NCI-H2107 treated with DMSO at 0.1 percent for 48 hours (cell line): ENCODE measurements at regions not wholly inside any gene's neighbourhood (a gene's known extent, or its start where the extent isn't known, plus 50 kb on each side); places are given as distances from the start of the nearest gene placed in this dataset.

Experiments used
- DNase-seq: peaks from one replicate; lab custom pipeline; 2025; ENCODE audit not compliant: unreplicated experiment; lab: John Stamatoyannopoulos, UW

- no peak for DNase-seq
Measured at GRCh38 chr13:40207001-40207478, 459.4 kb downstream of the FOXO1 start.

DNA sequence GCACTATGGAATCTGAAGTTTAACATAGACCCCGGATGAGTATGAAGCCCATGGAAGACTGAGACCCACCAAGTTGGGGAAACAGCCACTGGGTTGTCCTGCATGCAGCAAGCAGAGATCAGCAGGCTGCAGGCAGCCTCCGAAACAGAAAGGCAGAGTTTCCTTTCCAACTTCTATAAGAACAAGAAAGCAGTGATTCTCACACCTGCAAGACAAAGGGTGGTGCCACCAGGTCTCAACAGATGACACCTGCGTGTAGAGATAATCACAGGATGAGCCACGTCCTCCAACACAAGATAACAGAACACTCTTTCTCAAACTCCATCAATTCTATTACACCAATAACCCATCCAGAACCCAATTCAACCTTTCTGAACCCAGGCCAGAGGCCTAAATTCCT is 457.9 kb downstream of the FOXO1 start:
- DNase-seq, result no peak

GRCh38 chr13:40210865-40211585 is 455.4 kb downstream of the FOXO1 start:
- no peak for DNase-seq

- no peak for DNase-seq
Measured at GRCh38 chr13:40211586-40211968, 454.9 kb downstream of the FOXO1 start.

DNA sequence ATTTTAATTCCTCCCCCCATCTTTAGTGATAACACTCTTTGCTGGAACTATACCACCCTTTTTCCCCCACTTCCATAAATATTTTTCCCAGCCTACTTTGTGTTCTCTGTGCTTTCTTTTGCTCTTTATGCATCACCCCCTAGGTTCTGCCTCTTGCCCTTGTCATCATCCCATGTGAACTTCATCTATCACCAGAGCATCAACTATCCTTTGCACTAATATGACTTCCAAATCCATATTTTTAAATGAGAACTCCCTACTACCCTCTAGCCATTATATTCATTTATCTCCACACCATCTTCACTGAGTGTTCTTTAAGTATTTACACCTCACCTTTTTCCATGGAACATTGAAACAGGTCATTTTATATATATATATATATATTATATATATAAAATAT is 452.7 kb downstream of the FOXO1 start:
- no peak for DNase-seq

DNA sequence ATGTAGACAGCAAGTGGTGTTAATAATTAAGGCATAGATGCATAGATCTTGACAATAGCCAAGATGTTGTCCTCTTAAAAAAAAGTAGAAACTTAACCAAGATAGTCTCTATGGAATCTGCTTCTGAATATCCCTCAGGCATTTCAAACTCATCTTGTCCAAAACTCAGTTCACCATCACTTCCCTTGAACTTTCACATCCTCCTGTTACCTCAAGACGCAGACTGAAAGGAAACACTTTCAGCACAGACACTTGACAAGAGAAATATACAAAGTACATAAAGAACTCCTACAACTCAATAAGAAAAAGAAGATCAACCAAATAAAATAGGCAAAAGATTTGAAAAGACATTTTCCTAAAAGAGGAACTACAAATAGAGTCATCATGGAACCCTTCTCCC is 451.1 kb downstream of the FOXO1 start:
- no peak for DNase-seq

- no peak for DNase-seq
Measured at GRCh38 chr13:40215747-40216146, 450.7 kb downstream of the FOXO1 start.

DNA sequence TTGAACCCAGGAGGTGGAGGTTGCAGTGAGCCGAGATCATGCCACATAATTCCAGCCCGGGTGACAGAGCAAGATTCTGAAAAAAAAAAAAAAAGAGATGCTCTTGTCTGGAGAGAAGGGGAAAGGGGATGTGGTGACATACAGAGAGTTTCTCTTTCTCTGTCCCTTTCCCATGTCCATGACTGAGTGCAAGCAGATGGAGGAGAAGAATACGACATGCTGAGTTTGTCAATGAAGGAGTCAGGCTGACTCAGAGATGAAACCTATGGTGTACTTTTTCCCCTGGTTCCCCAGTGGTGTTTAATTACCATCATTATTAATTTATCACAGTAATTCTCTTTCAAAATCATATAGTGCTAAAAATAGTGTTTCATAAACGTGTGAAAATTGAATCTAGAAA is 448.8 kb downstream of the FOXO1 start:
- DNase-seq, result no peak

GRCh38 chr13:40220299-40220935 is 446.0 kb downstream of the FOXO1 start:
- no peak for DNase-seq

GRCh38 chr13:40221131-40221459 is 445.3 kb downstream of the FOXO1 start:
- no peak for DNase-seq

DNA sequence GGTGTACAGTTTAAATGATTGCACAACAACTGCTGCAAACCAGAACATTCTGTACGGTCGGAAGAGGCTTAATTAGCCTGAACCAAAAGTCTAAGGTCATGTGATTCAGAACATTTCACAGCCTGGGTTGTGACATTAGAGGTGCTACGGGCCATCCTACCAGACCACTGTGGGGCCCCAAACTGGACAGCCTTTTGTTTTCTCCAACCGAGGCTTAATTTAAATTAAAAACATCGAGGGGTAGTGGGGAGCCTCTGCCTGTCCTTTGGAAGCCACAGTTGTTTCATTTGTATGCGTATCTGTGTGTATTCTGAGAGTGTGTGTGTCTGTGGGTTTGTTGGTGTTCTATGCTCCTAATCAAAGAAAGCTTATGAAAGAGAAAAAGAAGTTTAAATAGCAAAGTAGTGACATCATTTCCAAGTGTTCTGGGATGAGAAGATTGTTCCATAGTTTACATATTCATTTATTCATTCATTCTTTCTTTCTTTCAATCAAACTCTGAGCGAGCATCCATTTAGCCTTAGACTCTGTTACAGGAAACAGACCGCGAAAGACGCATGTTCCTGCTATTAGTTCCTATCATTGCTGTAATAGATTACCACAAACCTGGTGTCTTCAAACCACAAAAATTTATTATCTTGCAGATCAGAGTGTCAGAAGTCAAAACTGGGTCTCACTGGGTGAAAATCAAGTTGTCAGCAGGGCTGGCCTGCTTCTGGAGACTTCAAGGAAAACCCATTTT is 444.8 kb downstream of the FOXO1 start:
- DNase-seq, result no peak

- DNase-seq, result no peak
Measured at GRCh38 chr13:40223585-40223984, 442.9 kb downstream of the FOXO1 start.

DNA sequence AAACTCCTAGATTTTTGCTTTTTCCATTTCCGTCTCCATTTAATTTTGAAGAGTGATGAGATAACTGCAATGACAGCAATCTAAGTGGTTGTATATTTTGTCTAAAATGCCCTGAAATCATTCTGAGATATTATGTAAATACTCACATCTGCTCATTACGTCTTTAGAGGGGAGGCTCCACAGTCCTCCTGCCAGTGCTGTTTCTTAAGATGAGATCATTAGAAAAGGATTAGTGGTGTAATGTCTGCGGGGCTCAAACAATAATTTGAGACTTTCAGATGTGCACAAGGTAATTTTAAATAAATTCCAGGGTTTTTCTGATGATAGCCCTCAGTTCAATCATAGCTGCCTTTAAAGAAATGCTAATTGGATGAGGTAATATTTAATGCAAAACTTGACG is 437.9 kb downstream of the FOXO1 start:
- no peak for DNase-seq

DNA sequence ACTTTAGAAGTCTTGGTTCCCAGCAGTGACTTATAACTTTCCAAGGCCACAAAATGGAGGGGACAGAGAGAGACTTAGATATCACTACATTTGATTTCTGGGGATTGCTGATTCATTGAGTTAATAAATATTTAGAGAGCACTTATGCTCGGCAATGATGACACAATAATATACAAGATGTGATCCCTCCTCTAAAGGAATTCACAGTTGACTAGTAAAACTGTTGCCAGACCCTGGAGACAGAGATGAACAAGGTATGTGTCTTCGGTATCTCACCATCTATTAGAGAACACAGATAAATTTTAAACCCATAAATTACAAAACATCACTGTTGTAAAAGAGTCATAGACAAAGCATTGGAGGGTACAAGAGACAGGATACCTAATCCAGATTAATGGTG is 437.5 kb downstream of the FOXO1 start:
- DNase-seq, result no peak

GRCh38 chr13:40230833-40231266 is 435.6 kb downstream of the FOXO1 start:
- no peak for DNase-seq

- DNase-seq, result no peak
Measured at GRCh38 chr13:40231311-40231710, 435.1 kb downstream of the FOXO1 start.

DNA sequence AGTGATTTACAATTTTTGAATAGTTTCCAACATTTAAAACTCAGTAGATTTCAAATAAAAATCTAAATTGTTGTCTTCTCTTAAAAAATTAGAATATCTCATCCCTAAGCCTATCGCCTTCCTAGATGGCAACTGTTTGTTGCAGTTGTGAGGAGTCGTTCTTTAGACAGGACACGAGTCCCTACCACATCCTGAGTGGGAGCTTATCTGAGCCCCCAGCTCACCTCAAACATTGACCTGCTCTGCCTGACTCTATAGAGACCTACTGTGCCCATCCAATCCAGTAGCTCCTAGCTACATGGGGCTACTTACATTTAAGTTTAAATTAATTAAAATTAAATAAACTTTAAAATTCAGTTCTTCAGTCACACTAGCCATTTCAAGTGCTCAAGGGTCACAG is 434.7 kb downstream of the FOXO1 start:
- no peak for DNase-seq

- no peak for DNase-seq
Measured at GRCh38 chr13:40232311-40233040, 434.0 kb downstream of the FOXO1 start.

DNA sequence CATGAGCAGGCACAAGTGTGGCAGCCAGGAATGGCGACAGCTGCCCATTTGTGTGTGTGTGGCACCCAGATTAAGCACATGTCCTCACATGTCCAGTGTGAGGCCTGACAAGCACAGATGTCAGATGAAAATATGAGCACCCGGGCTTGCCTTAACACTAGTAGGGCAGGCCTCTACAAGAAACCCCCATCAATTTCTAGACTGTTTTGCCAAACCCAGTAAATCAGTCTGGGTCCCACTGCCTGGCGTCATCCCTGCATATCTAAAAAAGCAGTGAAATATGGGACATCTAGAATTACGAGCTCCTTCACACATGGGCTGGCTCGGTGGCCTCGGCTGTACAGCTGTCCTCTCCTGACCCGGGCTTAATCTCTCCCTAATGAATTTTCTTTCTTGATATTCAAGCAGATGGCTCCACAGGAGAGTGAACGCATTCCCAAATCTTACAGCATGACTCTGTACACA is 432.7 kb downstream of the FOXO1 start:
- no peak for DNase-seq

- no peak for DNase-seq
Measured at GRCh38 chr13:40235160-40235796, 431.2 kb downstream of the FOXO1 start.
